ENCODE measurements at regions not wholly inside any gene's neighbourhood (a gene's known extent, or its start where the extent isn't known, plus 50 kb on each side); places are given as distances from the start of the nearest gene placed in this dataset.

- DNase-seq (ENCODE audit: low read depth), result no peak
Observed at GRCh38 chr20:60430516-60431001, 472.3 kb downstream of the CDH26 start.

- DNase-seq (ENCODE audit: low read depth), result no peak
Observed at GRCh38 chr20:60431349-60431748, 473.1 kb downstream of the CDH26 start.

- DNase-seq (ENCODE audit: low read depth), result no peak
Observed at GRCh38 chr20:60437418-60437817, 479.2 kb downstream of the CDH26 start.

GRCh38 chr20:60446267-60447111, 488.3 kb downstream of the CDH26 start:
- DNase-seq (ENCODE audit: low read depth), result no peak

GRCh38 chr20:60447703-60448102, 489.5 kb downstream of the CDH26 start:
- no peak for DNase-seq (ENCODE audit: low read depth)

GRCh38 chr20:60453388-60454246, 495.4 kb downstream of the CDH26 start:
- no peak for DNase-seq (ENCODE audit: low read depth)

- no peak for DNase-seq (ENCODE audit: low read depth)
Observed at GRCh38 chr20:60454491-60454890, 496.3 kb downstream of the CDH26 start.

GRCh38 chr20:60455272-60455671, 497.0 kb downstream of the CDH26 start:
- no peak for DNase-seq (ENCODE audit: low read depth)

GRCh38 chr20:60459212-60459611, 501.0 kb downstream of the CDH26 start:
- DNase-seq (ENCODE audit: low read depth), result no peak

GRCh38 chr20:60461993-60462392, 503.8 kb downstream of the CDH26 start:
- no peak for DNase-seq (ENCODE audit: low read depth)

- DNase-seq (ENCODE audit: low read depth), result no peak
Observed at GRCh38 chr20:60463798-60464197, 505.6 kb downstream of the CDH26 start.

GRCh38 chr20:60465439-60465838, 507.2 kb downstream of the CDH26 start:
- DNase-seq (ENCODE audit: low read depth), result no peak

GRCh38 chr20:60465993-60466686, 507.9 kb downstream of the CDH26 start:
- no peak for DNase-seq (ENCODE audit: low read depth)

GRCh38 chr20:60466687-60467022, 508.4 kb downstream of the CDH26 start:
- DNase-seq (ENCODE audit: low read depth), result no peak

- DNase-seq (ENCODE audit: low read depth), result no peak
Observed at GRCh38 chr20:60467078-60467477, 508.9 kb downstream of the CDH26 start.

- DNase-seq (ENCODE audit: low read depth), result no peak
Observed at GRCh38 chr20:60467771-60468170, 509.5 kb downstream of the CDH26 start.

GRCh38 chr20:60469829-60470228, 511.6 kb downstream of the CDH26 start:
- DNase-seq (ENCODE audit: low read depth), result no peak

- DNase-seq (ENCODE audit: low read depth), result no peak
Observed at GRCh38 chr20:60470366-60470765, 512.1 kb downstream of the CDH26 start.

- no peak for DNase-seq (ENCODE audit: low read depth)
Observed at GRCh38 chr20:60473211-60473610, 515.0 kb downstream of the CDH26 start.

GRCh38 chr20:60474385-60474910, 516.2 kb downstream of the CDH26 start:
- DNase-seq (ENCODE audit: low read depth), result no peak

GRCh38 chr20:60476045-60476444, 517.8 kb downstream of the CDH26 start:
- DNase-seq (ENCODE audit: low read depth), result no peak

GRCh38 chr20:60477958-60478357, 519.7 kb downstream of the CDH26 start:
- no peak for DNase-seq (ENCODE audit: low read depth)

Data from stimulated activated CD8-positive, alpha-beta memory T cell treated with anti-CD3 and anti-CD28 coated beads, Interleukin-12 subunit alpha, Interleukin-12 subunit beta, amount 100 ng/mL, for 1 hour (primary cell).